HCT116 (cell line): ENCODE measurements at regions not wholly inside any gene's neighbourhood (a gene's known extent, or its start where the extent isn't known, plus 50 kb on each side); places are given as distances from the start of the nearest gene placed in this dataset.

Experiments used
- ATAC-seq: fragments of 200-7000 bp; cut with Tn5 transposase; 2 replicates; pipeline ENCODE4 v1.9.1; 2020; ENCODE audit warnings: mild to moderate bottlenecking, moderate library complexity
- BruUV-seq: library from RNA; stranded (reverse); fragments of 400-500 nt; replicated peaks from 2 replicates; lab custom pipeline; 2021; lab: Mats Ljungman, UMichigan
- CTCF ChIA-PET: fragments of 300-600 bp; sonication (Branson Sonifier 250); formaldehyde crosslinking; loops from one replicate; lab custom pipeline; 2021; ENCODE audit warnings: antibody characterized with exemption; lab: Charles Lee
- POLR2A ChIA-PET: fragments of 300-600, 350-600 bp; sonication (Branson Sonifier 250); formaldehyde crosslinking; loops from one replicate; lab custom pipeline; 2021; ENCODE audit warnings: antibody characterized with exemption; lab: Charles Lee
- RAD21 ChIA-PET, 2 experiments: fragments of 300-600 bp; sonication (Branson Sonifier 250); formaldehyde crosslinking; loops; one replicate each; lab custom pipeline; 2023; ENCODE audit warnings: low total read pairs in 2 of 2; ENCODE audit not compliant: uncharacterized antibody in 2 of 2, unreplicated experiment in 2 of 2, low non-redundant PET in 1 of 2; lab: Charles Lee
- DNase-seq: peaks from one replicate; pipeline ENCODE4 v3.0.0-alpha.2; 2010; ENCODE audit warnings: low read depth, low spot score
- H2AFZ ChIP-seq: fragments of 200-600 bp; shearing (Covaris generic), sonication (generic); 2 replicates; pipeline ENCODE4 v1.6.1; 2017; ENCODE audit warnings: low read depth, mixed run types, mixed read lengths, antibody characterized with exemption, low read length; ENCODE audit not compliant: poor library complexity, severe bottlenecking
- H3K27ac ChIP-seq: 2 replicates; pipeline ENCODE4 v1.5.1; 2012; ENCODE audit warnings: low read depth, low read length
- H3K27me3 ChIP-seq: fragments of 200-600 bp; sonication (generic); 2 replicates; pipeline ENCODE4 v1.6.1; 2016; ENCODE audit warnings: mixed run types, low read length, mixed read lengths; ENCODE audit not compliant: insufficient read depth
- H3K36me3 ChIP-seq, 2 experiments: fragments of 200-500 bp in 1 of 2; fragments of 200-600 bp in 1 of 2; sonication (Bioruptor generic) in 1 of 2; sonication (generic) in 1 of 2; 2 replicates each; pipeline versions ENCODE4 v1.5.1 to v1.6.1; 2014 to 2016; ENCODE audit warnings: low read length in 2 of 2, inconsistent platforms in 1 of 2, mixed read lengths in 1 of 2, mixed run types in 1 of 2; ENCODE audit not compliant: insufficient read depth in 2 of 2, control insufficient read depth in 1 of 2
- H3K4me1 ChIP-seq, 2 experiments: fragments of 200-600 bp in 1 of 2; sonication (generic) in 1 of 2; 2 replicates each; pipeline versions ENCODE4 v1.5.1 to v1.6.1; 2012 to 2017; ENCODE audit warnings: low read length in 2 of 2, inconsistent platforms in 1 of 2, mild to moderate bottlenecking in 1 of 2, mixed read lengths in 1 of 2, mixed run types in 1 of 2, moderate library complexity in 1 of 2; ENCODE audit not compliant: insufficient read depth in 2 of 2, control insufficient read depth in 1 of 2
- H3K4me2 ChIP-seq: fragments of 200-600 bp; sonication (generic); 2 replicates; pipeline ENCODE4 v1.6.1; 2017; ENCODE audit warnings: mixed run types, low read length, mixed read lengths
- H3K4me3 ChIP-seq, 2 experiments: fragments of 200-600 bp in 1 of 2; sonication (generic) in 1 of 2; replicated peaks in 1 of 2; 2 replicates each; pipeline ENCODE4 v1.5.1; 2011 to 2016; ENCODE audit warnings: low read length in 2 of 2, control low read depth in 1 of 2, low read depth in 1 of 2, mild to moderate bottlenecking in 1 of 2, mixed read lengths in 1 of 2, mixed run types in 1 of 2
- H3K79me2 ChIP-seq: fragments of 200-600 bp; sonication (generic); 2 replicates; pipeline ENCODE4 v1.6.1; 2017; ENCODE audit warnings: mild to moderate bottlenecking, mixed run types, low read length, moderate library complexity, mixed read lengths; ENCODE audit not compliant: insufficient read depth
- H3K9ac ChIP-seq: fragments of 200-600 bp; sonication (generic); 2 replicates; pipeline ENCODE4 v1.6.1; 2016; ENCODE audit warnings: low read length, mixed read lengths
- H3K9me2 ChIP-seq: fragments of 200-600 bp; sonication (generic), shearing (Covaris generic); 2 replicates; pipeline ENCODE4 v1.6.1; 2017; ENCODE audit warnings: mixed run types, mild to moderate bottlenecking, moderate library complexity; ENCODE audit not compliant: insufficient read depth
- H3K9me3 ChIP-seq, 2 experiments: fragments of 200-500 bp in 1 of 2; fragments of 200-600 bp in 1 of 2; sonication (Bioruptor generic) in 1 of 2; sonication (generic) in 1 of 2; 2 replicates each; pipeline ENCODE4 v1.6.1; 2014 to 2017; ENCODE audit warnings: low read length in 2 of 2, mixed read lengths in 2 of 2, inconsistent platforms in 1 of 2, low read depth in 1 of 2, mild to moderate bottlenecking in 1 of 2, mixed run types in 1 of 2, moderate library complexity in 1 of 2; ENCODE audit not compliant: control insufficient read depth in 1 of 2, insufficient read depth in 1 of 2
- H4K20me1 ChIP-seq: fragments of 200-600 bp; sonication (generic), shearing (Covaris generic); 2 replicates; pipeline ENCODE4 v1.6.1; 2017; ENCODE audit warnings: mixed run types, mild to moderate bottlenecking, moderate library complexity; ENCODE audit not compliant: insufficient read depth
- CBX3 ChIP-seq: IDR thresholded peaks from 2 replicates; pipeline ENCODE4 v1.6.1; 2012; ENCODE audit warnings: low read depth
- CEBPB ChIP-seq: IDR thresholded peaks from 2 replicates; pipeline ENCODE4 v1.6.1; 2012; ENCODE audit warnings: low read depth
- EGR1 ChIP-seq: IDR thresholded peaks from 2 replicates; pipeline ENCODE4 v1.6.1; 2012; ENCODE audit warnings: low read depth
- ELF1 ChIP-seq: IDR thresholded peaks from 2 replicates; pipeline ENCODE4 v1.6.1; 2012; ENCODE audit warnings: low read depth, borderline replicate concordance
- EZH2 ChIP-seq: fragments of 200-600 bp; sonication (generic); IDR thresholded peaks from 2 replicates; pipeline ENCODE4 v1.6.1; 2017; ENCODE audit warnings: antibody characterized with exemption, mixed run types
- EZH2phosphoT487 ChIP-seq: fragments of 200-600 bp; IDR thresholded peaks from 2 replicates; pipeline ENCODE4 v1.6.1; 2018; ENCODE audit warnings: antibody characterized with exemption, borderline replicate concordance
- FOSL1 ChIP-seq: IDR thresholded peaks from 2 replicates; pipeline ENCODE4 v1.6.1; 2012; ENCODE audit warnings: low read depth
- JUND ChIP-seq: IDR thresholded peaks from 2 replicates; pipeline ENCODE4 v1.6.1; 2012
- POLR2AphosphoS5 ChIP-seq: IDR thresholded peaks from 2 replicates; pipeline ENCODE4 v1.6.1; 2011; ENCODE audit warnings: mild to moderate bottlenecking, low read depth, low read length, moderate library complexity
- RAD21 ChIP-seq: IDR thresholded peaks from 2 replicates; pipeline ENCODE4 v1.6.1; 2012; ENCODE audit warnings: low read depth, mild to moderate bottlenecking
- SIN3A ChIP-seq: IDR thresholded peaks from 2 replicates; pipeline ENCODE4 v1.6.1; 2012; ENCODE audit warnings: low read depth
- SP1 ChIP-seq: IDR thresholded peaks from 2 replicates; pipeline ENCODE4 v1.6.1; 2012; ENCODE audit warnings: low read depth
- SRF ChIP-seq: IDR thresholded peaks from 2 replicates; pipeline ENCODE4 v1.6.1; 2012; ENCODE audit warnings: low read depth
- TCF7L2 ChIP-seq: IDR thresholded peaks from 2 replicates; pipeline ENCODE4 v1.7.0; 2011; ENCODE audit warnings: borderline replicate concordance, inconsistent platforms; ENCODE audit not compliant: insufficient read depth, insufficient read length; ENCODE audit errors: extremely low read depth
- ZFX ChIP-seq: fragments of 450-650 bp; IDR thresholded peaks from 2 replicates; pipeline ENCODE4 v1.6.1; 2017
- intact Hi-C: fragments of 100-400 bp; cut with micrococcal nuclease; formaldehyde crosslinking; loops from 2 replicates; pipeline ENCODE4 v1.10.0; 2022
- TF ChIP-seq, protein P1 (sequence below), 3 experiments: fragments of 200-600 bp in 1 of 3; sonication (generic) in 1 of 3; IDR thresholded peaks in 2 of 3; conservative IDR thresholded peaks in 1 of 3; 2 replicates each; pipeline ENCODE4 v1.5.1; 2012 to 2017; ENCODE audit warnings: low read depth in 2 of 3, low read length in 2 of 3, antibody characterized with exemption in 1 of 3, borderline replicate concordance in 1 of 3, control low read depth in 1 of 3, mild to moderate bottlenecking in 1 of 3, mixed read lengths in 1 of 3, mixed run types in 1 of 3, moderate library complexity in 1 of 3; ENCODE audit not compliant: insufficient read depth in 1 of 3
- TF ChIP-seq, protein P2 (sequence below): IDR thresholded peaks from 2 replicates; pipeline ENCODE4 v1.6.1; 2011; ENCODE audit warnings: mild to moderate bottlenecking, low read length, moderate library complexity; ENCODE audit not compliant: insufficient replicate concordance; ENCODE audit errors: extremely low read depth
- TF ChIP-seq, protein P3 (sequence below): IDR thresholded peaks from 2 replicates; pipeline ENCODE4 v1.6.1; 2012

DNA sequence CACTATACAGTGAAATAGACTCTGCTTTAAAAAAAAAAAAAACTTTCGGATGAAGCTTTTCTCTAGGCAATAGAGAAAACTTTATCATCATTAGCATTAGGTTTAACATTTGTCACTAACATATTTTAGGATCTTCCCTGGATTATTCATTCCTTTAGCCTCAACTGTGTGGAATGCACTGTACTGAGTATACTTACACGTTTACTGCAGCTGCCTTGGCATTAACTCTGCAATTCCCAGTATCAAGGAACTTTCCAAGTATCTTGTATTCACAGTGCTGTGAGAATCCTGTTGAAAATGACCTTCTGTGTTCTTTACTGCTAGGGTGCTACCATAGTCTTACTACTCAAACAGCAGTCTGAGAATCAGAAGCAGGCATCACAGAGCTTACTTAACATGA lies 328.2 kb upstream of the COL3A1 start:
- no peak overlapping the region for H3K4me2 ChIP-seq

DNA sequence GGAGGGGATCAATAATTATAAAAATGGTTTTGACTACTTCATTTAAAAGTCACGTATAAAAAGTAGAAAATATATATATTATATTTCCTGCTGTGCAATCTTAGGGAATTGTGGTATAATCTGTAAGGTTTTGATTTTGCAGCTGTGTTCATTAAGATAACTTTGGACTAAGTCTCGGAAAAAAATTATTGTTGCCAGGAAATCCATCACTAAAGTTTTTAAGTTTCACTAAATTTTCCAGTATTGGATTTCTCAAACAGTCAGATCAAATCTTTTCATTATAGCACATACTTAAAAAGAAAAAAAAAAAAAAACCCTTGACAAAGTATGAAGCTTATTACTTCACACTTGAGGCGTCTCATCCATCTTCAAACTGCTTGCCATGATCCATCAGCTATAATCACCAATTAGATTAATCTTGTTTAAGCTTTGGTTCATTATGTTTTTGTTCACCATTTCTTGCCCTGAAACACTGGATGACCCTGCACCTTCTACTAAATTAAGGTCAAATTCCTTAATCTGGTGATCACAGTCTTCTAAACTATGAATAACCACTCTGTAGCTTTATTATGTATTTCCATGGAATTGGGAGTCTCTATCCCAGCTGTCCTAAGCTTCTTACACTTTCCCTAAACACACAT lies 326.6 kb upstream of the COL3A1 start:
- ATAC-seq (no peak), DNase-seq (no peak)
- no peak overlapping the region for H2AFZ ChIP-seq
- no peaks in the 10 kb centered on the region for H3K79me2 ChIP-seq
- CTCF ChIA-PET = no interaction called here
- 0 out of 2 replicates have a peak, but pooled peaks cover 3% of the 10 kb centered on the region for H3K9me2 ChIP-seq
- H3K36me3 ChIP-seq = no peaks in the 10 kb centered on the region
- RAD21 ChIA-PET = no interaction called here
- no peaks in the 10 kb centered on the region for H3K27me3 ChIP-seq
- no peaks in the 10 kb centered on the region for H3K4me1 ChIP-seq
- no peak overlapping the region for H3K9ac ChIP-seq
- BruUV-seq = no TSS peak
- no peak overlapping the region for H3K4me3 ChIP-seq
- intact Hi-C loops = no loop called here
- no peaks in the 10 kb centered on the region for H4K20me1 ChIP-seq
- POLR2A ChIA-PET = no interaction called here
- H3K27ac ChIP-seq = no peak overlapping the region
- no peaks in the 10 kb centered on the region for H3K9me3 ChIP-seq
- no peak overlapping the region for H3K4me2 ChIP-seq
- TF ChIP-seq ELF1 (no peak), EGR1 (no peak), EZH2 (no peak), CBX3 (no peak), RAD21 (no peak), JUND (no peak), SRF (no peak), CEBPB (no peak), POLR2AphosphoS5 (no peak), SP1 (no peak), ZFX (no peak), SIN3A (no peak), TCF7L2 (no peak), FOSL1 (no peak)
- TF ChIP-seq, protein P1, sequence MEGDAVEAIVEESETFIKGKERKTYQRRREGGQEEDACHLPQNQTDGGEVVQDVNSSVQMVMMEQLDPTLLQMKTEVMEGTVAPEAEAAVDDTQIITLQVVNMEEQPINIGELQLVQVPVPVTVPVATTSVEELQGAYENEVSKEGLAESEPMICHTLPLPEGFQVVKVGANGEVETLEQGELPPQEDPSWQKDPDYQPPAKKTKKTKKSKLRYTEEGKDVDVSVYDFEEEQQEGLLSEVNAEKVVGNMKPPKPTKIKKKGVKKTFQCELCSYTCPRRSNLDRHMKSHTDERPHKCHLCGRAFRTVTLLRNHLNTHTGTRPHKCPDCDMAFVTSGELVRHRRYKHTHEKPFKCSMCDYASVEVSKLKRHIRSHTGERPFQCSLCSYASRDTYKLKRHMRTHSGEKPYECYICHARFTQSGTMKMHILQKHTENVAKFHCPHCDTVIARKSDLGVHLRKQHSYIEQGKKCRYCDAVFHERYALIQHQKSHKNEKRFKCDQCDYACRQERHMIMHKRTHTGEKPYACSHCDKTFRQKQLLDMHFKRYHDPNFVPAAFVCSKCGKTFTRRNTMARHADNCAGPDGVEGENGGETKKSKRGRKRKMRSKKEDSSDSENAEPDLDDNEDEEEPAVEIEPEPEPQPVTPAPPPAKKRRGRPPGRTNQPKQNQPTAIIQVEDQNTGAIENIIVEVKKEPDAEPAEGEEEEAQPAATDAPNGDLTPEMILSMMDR (IDR thresholded peaks at IDR 0.05 in 2 of 3, conservative IDR thresholded peaks at IDR 0.05 in 1 of 3; ENCODE audit: borderline replicate concordance in 1 of 3, insufficient read depth in 1 of 3, low read depth in 2 of 3, low read length in 2 of 3) = no peak
- TF ChIP-seq, protein P2, sequence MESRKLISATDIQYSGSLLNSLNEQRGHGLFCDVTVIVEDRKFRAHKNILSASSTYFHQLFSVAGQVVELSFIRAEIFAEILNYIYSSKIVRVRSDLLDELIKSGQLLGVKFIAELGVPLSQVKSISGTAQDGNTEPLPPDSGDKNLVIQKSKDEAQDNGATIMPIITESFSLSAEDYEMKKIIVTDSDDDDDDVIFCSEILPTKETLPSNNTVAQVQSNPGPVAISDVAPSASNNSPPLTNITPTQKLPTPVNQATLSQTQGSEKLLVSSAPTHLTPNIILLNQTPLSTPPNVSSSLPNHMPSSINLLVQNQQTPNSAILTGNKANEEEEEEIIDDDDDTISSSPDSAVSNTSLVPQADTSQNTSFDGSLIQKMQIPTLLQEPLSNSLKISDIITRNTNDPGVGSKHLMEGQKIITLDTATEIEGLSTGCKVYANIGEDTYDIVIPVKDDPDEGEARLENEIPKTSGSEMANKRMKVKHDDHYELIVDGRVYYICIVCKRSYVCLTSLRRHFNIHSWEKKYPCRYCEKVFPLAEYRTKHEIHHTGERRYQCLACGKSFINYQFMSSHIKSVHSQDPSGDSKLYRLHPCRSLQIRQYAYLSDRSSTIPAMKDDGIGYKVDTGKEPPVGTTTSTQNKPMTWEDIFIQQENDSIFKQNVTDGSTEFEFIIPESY = no peak
- TF ChIP-seq, protein P3, sequence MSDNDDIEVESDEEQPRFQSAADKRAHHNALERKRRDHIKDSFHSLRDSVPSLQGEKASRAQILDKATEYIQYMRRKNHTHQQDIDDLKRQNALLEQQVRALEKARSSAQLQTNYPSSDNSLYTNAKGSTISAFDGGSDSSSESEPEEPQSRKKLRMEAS = no peak

More for the DNA sequence above, 328.2 kb upstream of the COL3A1 start:
- H2AFZ ChIP-seq = no peak overlapping the region
- ATAC-seq = no peak
- RAD21 ChIA-PET = no interaction called here
- no peaks in the 10 kb centered on the region for H3K27me3 ChIP-seq
- H3K4me3 ChIP-seq = no peak overlapping the region
- 0 out of 2 replicates have a peak, but pooled peaks cover 3% of the 10 kb centered on the region for H3K9me2 ChIP-seq
- DNase-seq = no peak
- no peaks in the 10 kb centered on the region for H4K20me1 ChIP-seq
- H3K79me2 ChIP-seq = no peaks in the 10 kb centered on the region
- no peak for TF ChIP-seq EGR1
- no peak for TF ChIP-seq ZFX
- no peak for TF ChIP-seq TCF7L2
- no peak for TF ChIP-seq SP1
- TF ChIP-seq CBX3 = no peak
- no peak for TF ChIP-seq EZH2phosphoT487
- no peak overlapping the region for H3K27ac ChIP-seq
- no peak overlapping the region for H3K9ac ChIP-seq
- no TSS peak for BruUV-seq
- CTCF ChIA-PET = no interaction called here
- POLR2A ChIA-PET = no interaction called here
- H3K36me3 ChIP-seq = no peaks in the 10 kb centered on the region
- H3K4me1 ChIP-seq = no peaks in the 10 kb centered on the region
- intact Hi-C loops = no loop called here
- H3K9me3 ChIP-seq = no peaks in the 10 kb centered on the region
